Endothelial cell (in vitro differentiated cells): ENCODE measurements at regions not wholly inside any gene's neighbourhood (a gene's known extent, or its start where the extent isn't known, plus 50 kb on each side); places are given as distances from the start of the nearest gene placed in this dataset.

Experiments
- DNase-seq: peaks from one replicate; pipeline ENCODE4 v3.0.0; 2021; ENCODE audit warnings: low spot score
- H3K27ac Mint-ChIP-seq: one replicate; pipeline ENCODE4 v1.8.0; 2021; ENCODE audit warnings: mixed read lengths, inconsistent platforms; ENCODE audit not compliant: unreplicated experiment
- H3K27me3 Mint-ChIP-seq: one replicate; pipeline ENCODE4 v1.8.0; 2021; ENCODE audit warnings: mild to moderate bottlenecking, moderate library complexity, mixed read lengths, inconsistent platforms; ENCODE audit not compliant: unreplicated experiment
- H3K36me3 Mint-ChIP-seq: one replicate; pipeline ENCODE4 v1.8.0; 2021; ENCODE audit warnings: mild to moderate bottlenecking, low read depth, mixed read lengths, inconsistent platforms; ENCODE audit not compliant: unreplicated experiment
- H3K4me1 Mint-ChIP-seq: one replicate; pipeline ENCODE4 v1.8.0; 2021; ENCODE audit warnings: mild to moderate bottlenecking, mixed read lengths, inconsistent platforms; ENCODE audit not compliant: unreplicated experiment
- H3K4me3 Mint-ChIP-seq: one replicate; pipeline ENCODE4 v1.8.0; 2021; ENCODE audit warnings: mild to moderate bottlenecking, mixed read lengths, inconsistent platforms; ENCODE audit not compliant: unreplicated experiment
- H3K9me3 Mint-ChIP-seq: one replicate; pipeline ENCODE4 v1.8.0; 2021; ENCODE audit warnings: mixed read lengths, inconsistent platforms; ENCODE audit not compliant: unreplicated experiment
- CTCF ChIP-seq: fragments of 200-600 bp; sonication (generic); IDR thresholded peaks from one replicate; pipeline ENCODE4 v1.5.0; 2021; ENCODE audit warnings: antibody characterized with exemption; ENCODE audit not compliant: unreplicated experiment

GRCh38 chr15:69511716-69512340, 59.2 kb downstream of the RPLP1 start:
- Mint-ChIP-seq H3K4me3 (no peak overlapping the region), H3K36me3 (no peaks in the 10 kb centered on the region), H3K9me3 (no peaks in the 10 kb centered on the region), H3K4me1 (peaks cover 4% of the 10 kb centered on the region), H3K27me3 (no peaks in the 10 kb centered on the region), H3K27ac (no peak overlapping the region)
- no peak for DNase-seq
- TF ChIP-seq CTCF, result no peak

DNA sequence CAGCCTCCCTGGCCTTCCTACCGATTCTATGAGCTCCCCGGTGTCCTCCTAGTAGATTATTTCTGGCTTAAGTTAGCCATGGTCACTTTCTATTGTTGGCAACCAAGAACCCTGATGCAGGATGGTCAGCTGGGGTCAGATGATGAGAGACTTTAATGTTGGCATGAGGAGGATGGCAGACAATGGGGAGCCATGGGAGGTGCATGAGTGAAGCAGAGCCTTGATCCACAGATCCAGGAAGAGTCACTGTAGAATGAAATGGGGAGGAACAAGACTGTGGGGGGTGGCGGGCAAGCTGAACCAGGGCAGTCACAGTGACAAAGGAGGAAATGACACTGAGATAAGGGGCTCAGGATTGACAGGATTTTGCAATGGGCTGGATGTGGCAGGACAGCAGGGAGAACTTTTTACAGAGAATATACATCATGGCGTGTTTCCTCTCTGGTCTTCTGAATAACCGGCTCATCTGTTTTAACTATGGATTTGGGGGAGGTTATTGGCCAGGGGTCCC, 60.9 kb downstream of the RPLP1 start:
- H3K4me3 Mint-ChIP-seq, result no peak overlapping the region
- no peaks in the 10 kb centered on the region for H3K27me3 Mint-ChIP-seq
- H3K9me3 Mint-ChIP-seq, result no peaks in the 10 kb centered on the region
- H3K36me3 Mint-ChIP-seq, result no peaks in the 10 kb centered on the region
- H3K4me1 Mint-ChIP-seq, result peaks cover 4% of the 10 kb centered on the region
- no peak for TF ChIP-seq CTCF
- H3K27ac Mint-ChIP-seq, result no peak overlapping the region
- no peak for DNase-seq

DNA sequence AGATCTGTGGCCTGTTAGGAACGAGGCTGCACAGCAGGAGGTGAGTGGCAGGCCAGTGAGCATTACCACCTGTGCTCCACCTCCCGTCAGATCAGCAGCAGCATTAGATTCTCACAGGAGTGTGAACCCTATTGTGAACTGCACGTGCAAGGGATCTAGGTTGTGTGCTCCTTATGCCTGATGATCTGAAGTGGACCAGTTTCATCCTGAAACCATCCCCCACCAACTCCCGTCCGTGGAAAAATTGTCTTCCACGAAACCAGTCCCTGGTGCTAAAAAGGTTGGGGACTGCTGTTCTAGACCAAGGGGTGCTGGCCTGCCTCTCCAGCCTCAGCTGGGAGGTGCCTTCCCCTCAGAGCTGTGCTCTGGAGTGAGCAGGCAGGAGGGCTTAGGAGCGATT, 61.4 kb downstream of the RPLP1 start:
- Mint-ChIP-seq H3K9me3 (no peaks in the 10 kb centered on the region), H3K4me3 (no peak overlapping the region), H3K4me1 (peaks cover 4% of the 10 kb centered on the region), H3K27me3 (no peaks in the 10 kb centered on the region), H3K36me3 (no peaks in the 10 kb centered on the region), H3K27ac (no peak overlapping the region)
- TF ChIP-seq CTCF, result no peak
- DNase-seq, result no peak

- no peak for DNase-seq
- Mint-ChIP-seq H3K36me3 (no peaks in the 10 kb centered on the region), H3K9me3 (no peaks in the 10 kb centered on the region), H3K27ac (no peak overlapping the region), H3K4me1 (peaks cover 4% of the 10 kb centered on the region), H3K4me3 (no peak overlapping the region), H3K27me3 (no peaks in the 10 kb centered on the region)
- TF ChIP-seq CTCF, result no peak
Observed at GRCh38 chr15:69515508-69515907, 62.9 kb downstream of the RPLP1 start.

GRCh38 chr15:69515926-69516325, 63.3 kb downstream of the RPLP1 start:
- H3K36me3 Mint-ChIP-seq, result no peaks in the 10 kb centered on the region
- no peak for DNase-seq
- peaks cover 4% of the 10 kb centered on the region for H3K4me1 Mint-ChIP-seq
- no peak for TF ChIP-seq CTCF
- no peaks in the 10 kb centered on the region for H3K27me3 Mint-ChIP-seq
- no peak overlapping the region for H3K27ac Mint-ChIP-seq
- no peaks in the 10 kb centered on the region for H3K9me3 Mint-ChIP-seq
- no peak overlapping the region for H3K4me3 Mint-ChIP-seq
